Activated T-cell treated with anti-CD3 and anti-CD28 coated beads, Interleukin-2, amount 50 U/mL, for 24 hours (primary cell): ENCODE measurements at regions not wholly inside any gene's neighbourhood (a gene's known extent, or its start where the extent isn't known, plus 50 kb on each side); places are given as distances from the start of the nearest gene placed in this dataset.

Experiments
- DNase-seq: peaks from one replicate; pipeline ENCODE4 v3.0.0-alpha.2; 2020
- H3K27ac Mint-ChIP-seq: 2 replicates; pipeline ENCODE4 v1.8.0; 2020; ENCODE audit warnings: mild to moderate bottlenecking, mixed read lengths
- H3K27me3 Mint-ChIP-seq: 2 replicates; pipeline ENCODE4 v1.8.0; 2020; ENCODE audit warnings: mixed read lengths
- H3K36me3 Mint-ChIP-seq: 2 replicates; pipeline ENCODE4 v1.8.0; 2020; ENCODE audit warnings: low read depth, mixed read lengths
- H3K4me1 Mint-ChIP-seq: 2 replicates; pipeline ENCODE4 v1.8.0; 2020; ENCODE audit warnings: low read depth, mixed read lengths
- H3K4me3 Mint-ChIP-seq: 2 replicates; pipeline ENCODE4 v1.8.0; 2020; ENCODE audit warnings: mild to moderate bottlenecking, moderate library complexity, mixed read lengths
- H3K9me3 Mint-ChIP-seq: 2 replicates; pipeline ENCODE4 v1.8.0; 2020; ENCODE audit warnings: mixed read lengths

DNA sequence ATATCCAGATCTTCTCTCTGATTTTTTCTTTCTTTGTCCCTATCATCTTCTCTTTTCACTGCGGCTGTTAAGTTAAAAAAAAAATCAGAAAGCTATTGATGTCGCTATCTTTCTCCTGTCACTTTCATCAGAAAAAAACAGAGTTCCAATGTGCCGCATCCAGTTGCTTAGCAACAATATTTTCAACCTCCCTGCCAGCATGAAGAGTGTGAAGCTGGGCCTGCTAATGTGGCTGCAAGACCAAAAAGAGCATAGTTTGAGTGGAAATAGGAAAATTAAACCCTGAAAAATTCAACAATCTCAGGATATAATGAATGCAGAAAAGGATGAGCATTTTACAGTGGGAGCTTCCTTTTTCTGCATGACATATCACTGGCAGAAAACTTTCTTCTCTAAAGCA, 1025.4 kb upstream of the LRFN5 start:
- H3K27ac Mint-ChIP-seq = no peak overlapping the region
- H3K36me3 Mint-ChIP-seq = no peaks in the 10 kb centered on the region
- no peaks in the 10 kb centered on the region for H3K27me3 Mint-ChIP-seq
- H3K4me3 Mint-ChIP-seq = no peak overlapping the region
- no peaks in the 10 kb centered on the region for H3K4me1 Mint-ChIP-seq
- DNase-seq = no peak
- H3K9me3 Mint-ChIP-seq = no peaks in the 10 kb centered on the region

DNA sequence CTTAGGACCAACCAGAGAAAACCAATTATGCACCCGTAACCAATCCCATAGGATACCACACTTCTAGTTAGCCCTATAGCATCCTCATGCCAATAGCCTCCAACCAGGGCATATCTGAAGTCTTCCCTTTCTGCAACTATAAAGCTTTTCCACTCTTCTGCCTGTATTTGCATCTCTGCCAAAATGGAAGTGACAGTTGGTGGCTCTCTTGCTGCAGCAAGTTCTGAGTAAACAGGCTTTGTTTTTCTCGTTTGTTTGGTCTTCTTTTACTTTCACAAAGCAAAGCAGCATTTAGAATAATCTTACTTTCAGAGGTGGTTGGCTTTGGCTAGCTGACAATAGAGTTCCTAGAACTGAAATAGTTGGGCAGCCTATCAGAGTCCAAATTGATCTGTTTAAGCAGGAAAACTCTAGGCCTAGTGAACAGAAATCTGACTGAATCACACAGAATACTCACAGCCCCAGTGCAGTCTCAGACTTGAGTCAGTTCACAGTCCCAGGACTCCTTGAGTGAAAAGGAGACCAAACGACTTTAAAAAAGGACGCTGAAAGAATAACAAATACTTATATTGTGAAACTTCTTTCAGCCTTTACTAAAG, 1029.7 kb upstream of the LRFN5 start:
- Mint-ChIP-seq H3K36me3 (no peaks in the 10 kb centered on the region), H3K27ac (no peak overlapping the region), H3K9me3 (no peaks in the 10 kb centered on the region), H3K4me3 (no peak overlapping the region), H3K4me1 (no peaks in the 10 kb centered on the region), H3K27me3 (no peaks in the 10 kb centered on the region)
- DNase-seq = no peak

DNA sequence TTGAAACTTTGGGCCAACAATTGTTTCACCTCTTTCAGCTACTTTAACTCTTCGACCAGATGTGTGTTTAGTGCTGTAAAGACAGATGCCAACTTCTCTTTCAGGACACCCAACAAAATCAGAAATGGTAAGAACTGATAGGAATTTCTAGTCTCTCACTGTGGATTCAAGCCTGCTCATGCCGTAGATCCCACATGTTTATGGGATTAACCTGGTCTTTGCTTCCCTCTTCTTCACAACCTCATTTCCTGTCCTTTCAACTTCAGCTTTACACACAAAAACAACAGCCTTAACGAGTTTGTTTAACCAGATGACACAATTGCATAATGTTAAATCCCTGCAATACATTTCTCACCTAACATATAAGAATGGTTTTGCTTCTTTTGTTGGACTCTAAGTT, 1031.9 kb upstream of the LRFN5 start:
- no peaks in the 10 kb centered on the region for H3K27me3 Mint-ChIP-seq
- H3K9me3 Mint-ChIP-seq = no peaks in the 10 kb centered on the region
- no peak overlapping the region for H3K27ac Mint-ChIP-seq
- DNase-seq = no peak
- no peaks in the 10 kb centered on the region for H3K4me1 Mint-ChIP-seq
- H3K36me3 Mint-ChIP-seq = no peaks in the 10 kb centered on the region
- H3K4me3 Mint-ChIP-seq = no peak overlapping the region

DNA sequence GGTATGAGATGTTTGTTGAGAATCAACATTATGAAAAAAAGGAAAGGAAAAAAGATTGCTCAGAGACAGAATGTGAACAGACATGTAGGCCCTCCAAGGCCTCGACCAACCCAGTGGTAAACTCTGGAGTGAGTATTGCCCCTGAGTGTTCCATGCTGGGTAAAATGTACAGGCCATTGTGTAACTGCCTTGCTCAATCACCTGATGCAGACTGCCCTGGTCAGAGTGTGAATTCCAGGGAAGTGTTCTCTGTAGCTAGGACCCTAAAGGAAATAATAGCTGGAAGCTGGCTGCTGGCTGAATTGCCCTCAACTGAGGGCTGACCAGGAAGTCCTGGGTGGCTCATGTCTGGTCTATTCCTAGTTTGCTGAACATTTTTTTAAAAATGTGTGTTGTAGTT, 1081.4 kb upstream of the LRFN5 start:
- no peak overlapping the region for H3K27ac Mint-ChIP-seq
- no peak for DNase-seq
- no peaks in the 10 kb centered on the region for H3K27me3 Mint-ChIP-seq
- H3K4me1 Mint-ChIP-seq = no peaks in the 10 kb centered on the region
- H3K9me3 Mint-ChIP-seq = peaks cover 3% of the 10 kb centered on the region
- H3K4me3 Mint-ChIP-seq = no peak overlapping the region
- H3K36me3 Mint-ChIP-seq = no peaks in the 10 kb centered on the region

DNA sequence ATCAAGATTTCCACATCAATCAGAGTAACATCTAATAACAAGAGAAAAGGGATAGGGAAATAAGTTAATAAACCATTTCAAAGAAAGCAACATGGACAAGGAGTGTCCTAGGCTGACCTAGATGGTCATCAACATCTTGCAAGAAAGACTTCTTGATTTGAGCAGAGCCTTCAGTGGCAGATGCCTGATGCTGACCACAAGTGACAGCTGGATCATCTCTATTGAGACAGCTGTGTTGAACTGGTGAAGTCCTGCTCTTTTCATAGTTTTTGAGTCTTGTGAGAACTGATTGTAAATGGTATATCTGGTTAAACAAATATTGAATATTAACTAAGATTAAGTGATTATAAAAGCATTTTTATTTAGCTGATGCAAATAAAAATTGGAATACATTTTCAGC, 1083.6 kb upstream of the LRFN5 start:
- H3K27me3 Mint-ChIP-seq = no peaks in the 10 kb centered on the region
- no peaks in the 10 kb centered on the region for H3K36me3 Mint-ChIP-seq
- no peak overlapping the region for H3K27ac Mint-ChIP-seq
- H3K4me1 Mint-ChIP-seq = no peaks in the 10 kb centered on the region
- no peak overlapping the region for H3K4me3 Mint-ChIP-seq
- DNase-seq = no peak
- peaks cover 4% of the 10 kb centered on the region for H3K9me3 Mint-ChIP-seq

DNA sequence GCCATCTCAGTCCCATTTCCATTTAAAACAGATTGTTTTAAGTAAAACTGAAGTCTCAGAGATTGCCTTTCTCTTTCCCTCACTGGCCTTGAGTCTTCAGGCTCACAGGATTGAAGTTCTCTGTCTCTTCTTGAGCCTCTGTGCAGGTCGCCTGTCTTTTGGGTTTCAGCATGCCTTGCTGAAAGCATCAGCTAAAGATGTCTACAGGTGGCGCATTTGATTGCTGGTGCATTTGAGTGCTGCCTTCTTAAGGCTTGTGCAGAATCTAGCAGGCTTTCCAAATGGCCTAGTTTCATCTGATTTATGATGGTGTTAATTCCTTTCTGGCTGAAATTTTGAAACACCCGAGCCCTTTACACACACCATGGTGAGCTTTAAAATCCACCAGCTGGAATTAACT, 1062.2 kb upstream of the FBXO33 start:
- Mint-ChIP-seq H3K4me3 (no peak overlapping the region), H3K27me3 (no peaks in the 10 kb centered on the region), H3K9me3 (no peaks in the 10 kb centered on the region), H3K27ac (no peak overlapping the region), H3K36me3 (no peaks in the 10 kb centered on the region), H3K4me1 (no peaks in the 10 kb centered on the region)
- no peak for DNase-seq

DNA sequence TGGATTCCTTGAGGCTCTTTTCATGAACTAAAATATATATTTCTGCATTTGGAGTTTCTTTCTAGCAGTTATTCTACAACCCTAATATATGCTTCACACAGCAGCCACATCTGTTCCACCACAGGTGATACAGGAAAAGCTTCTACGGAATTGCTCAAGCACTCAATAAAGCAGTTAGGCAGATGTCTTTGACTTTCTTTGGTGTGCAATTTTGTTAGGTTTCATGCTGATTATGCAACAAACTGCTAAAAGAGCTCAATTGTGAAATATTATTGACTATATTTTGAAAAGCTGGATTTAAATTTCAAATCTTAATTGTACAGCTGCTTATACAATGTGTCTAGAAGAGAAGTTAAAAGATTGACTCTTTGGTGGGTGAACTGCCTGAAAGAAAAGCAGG, 1055.6 kb upstream of the FBXO33 start:
- no peak overlapping the region for H3K4me3 Mint-ChIP-seq
- no peak for DNase-seq
- H3K27ac Mint-ChIP-seq = no peak overlapping the region
- no peaks in the 10 kb centered on the region for H3K36me3 Mint-ChIP-seq
- H3K4me1 Mint-ChIP-seq = no peaks in the 10 kb centered on the region
- no peaks in the 10 kb centered on the region for H3K27me3 Mint-ChIP-seq
- H3K9me3 Mint-ChIP-seq = no peaks in the 10 kb centered on the region

DNA sequence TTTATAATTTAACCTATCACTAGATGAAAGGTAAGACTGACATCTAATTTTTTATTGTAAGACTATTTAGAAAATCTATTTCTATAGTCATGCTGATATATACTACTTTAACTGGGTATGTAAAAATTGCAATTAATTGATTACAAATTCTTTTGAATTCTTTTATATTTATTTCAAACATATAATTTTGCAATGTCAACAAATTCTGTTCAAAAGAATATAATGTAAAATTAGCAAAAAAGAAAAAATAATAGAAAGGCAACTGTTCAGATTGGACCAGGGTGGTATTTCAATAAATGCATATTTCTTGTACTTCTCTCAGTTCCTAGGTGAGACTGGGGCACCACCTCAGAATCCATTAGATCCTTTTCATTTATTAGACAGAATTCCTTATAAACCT, 1053.5 kb upstream of the FBXO33 start:
- Mint-ChIP-seq H3K9me3 (no peaks in the 10 kb centered on the region), H3K4me1 (no peaks in the 10 kb centered on the region), H3K36me3 (no peaks in the 10 kb centered on the region), H3K27ac (no peak overlapping the region), H3K27me3 (no peaks in the 10 kb centered on the region), H3K4me3 (no peak overlapping the region)
- no peak for DNase-seq

DNA sequence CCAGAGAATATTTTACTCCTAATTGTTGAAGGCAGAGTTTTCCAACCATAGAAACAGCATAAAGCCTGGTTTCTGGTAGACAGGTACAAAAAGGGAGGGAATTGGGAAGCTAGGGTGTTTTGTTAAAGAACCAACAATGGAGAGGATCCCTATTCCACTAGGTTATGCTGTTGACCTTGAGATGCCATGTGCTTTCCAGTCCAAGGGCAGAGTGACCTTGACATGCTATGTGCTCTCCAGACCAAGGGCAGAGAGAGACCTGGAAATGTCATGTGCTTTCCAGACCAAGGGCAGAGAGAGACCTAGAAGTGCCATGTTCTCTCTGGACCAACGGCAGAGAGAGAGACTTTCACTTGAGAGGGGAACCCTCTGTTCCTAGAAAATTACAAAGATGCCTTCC, 1043.8 kb upstream of the FBXO33 start:
- H3K9me3 Mint-ChIP-seq = peaks cover 30% of the 10 kb centered on the region
- H3K27ac Mint-ChIP-seq = no peak overlapping the region
- no peaks in the 10 kb centered on the region for H3K36me3 Mint-ChIP-seq
- H3K4me1 Mint-ChIP-seq = no peaks in the 10 kb centered on the region
- no peaks in the 10 kb centered on the region for H3K27me3 Mint-ChIP-seq
- H3K4me3 Mint-ChIP-seq = no peak overlapping the region
- DNase-seq = no peak

DNA sequence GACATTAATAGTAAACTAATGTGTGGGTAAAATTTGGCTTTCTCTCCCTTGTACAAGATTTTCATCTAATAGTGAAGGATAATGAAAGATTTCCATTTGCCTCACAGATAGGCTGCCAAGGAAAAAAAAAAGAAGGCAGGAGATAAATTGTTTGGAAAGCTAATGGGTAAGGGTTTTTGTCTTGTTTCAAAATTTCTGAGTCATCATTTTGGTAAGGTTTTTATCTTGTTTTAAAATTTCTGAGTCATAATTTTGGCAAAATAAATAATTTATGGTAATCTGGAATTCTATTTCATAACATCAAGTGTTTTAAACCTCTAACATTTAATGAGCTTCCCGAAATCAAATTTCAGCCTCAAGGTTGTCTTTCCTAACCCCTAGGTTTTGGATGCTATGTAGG, 1035.7 kb upstream of the FBXO33 start:
- no peak for DNase-seq
- Mint-ChIP-seq H3K9me3 (peaks cover 24% of the 10 kb centered on the region), H3K27me3 (no peaks in the 10 kb centered on the region)

DNA sequence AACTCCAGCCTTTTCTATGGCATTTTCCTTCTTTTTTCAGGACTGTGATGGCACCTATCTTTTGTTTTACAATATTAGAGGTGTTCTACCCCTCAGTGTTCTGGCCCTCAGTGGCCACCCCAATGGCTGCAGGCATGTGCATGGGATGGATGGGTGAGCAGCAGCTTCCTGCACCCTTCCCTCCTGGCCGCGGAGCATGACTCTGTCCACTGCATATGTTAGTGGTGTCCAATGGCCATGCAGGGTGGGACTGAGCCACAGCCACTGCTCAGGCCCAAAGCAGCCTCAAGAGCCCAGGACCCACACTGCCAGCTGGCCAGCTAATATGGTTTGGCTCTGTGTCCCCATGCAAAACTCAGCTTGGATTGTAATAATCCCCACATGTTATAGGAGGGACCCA, 1032.3 kb upstream of the FBXO33 start:
- Mint-ChIP-seq H3K4me3 (no peak overlapping the region), H3K9me3 (peaks cover 13% of the 10 kb centered on the region), H3K27me3 (no peaks in the 10 kb centered on the region), H3K27ac (no peak overlapping the region), H3K4me1 (no peaks in the 10 kb centered on the region), H3K36me3 (no peaks in the 10 kb centered on the region)
- DNase-seq = no peak

More for the DNA sequence above, 1035.7 kb upstream of the FBXO33 start:
- no peaks in the 10 kb centered on the region for H3K4me1 Mint-ChIP-seq
- no peak overlapping the region for H3K4me3 Mint-ChIP-seq
- H3K36me3 Mint-ChIP-seq = no peaks in the 10 kb centered on the region
- H3K27ac Mint-ChIP-seq = no peak overlapping the region

DNA sequence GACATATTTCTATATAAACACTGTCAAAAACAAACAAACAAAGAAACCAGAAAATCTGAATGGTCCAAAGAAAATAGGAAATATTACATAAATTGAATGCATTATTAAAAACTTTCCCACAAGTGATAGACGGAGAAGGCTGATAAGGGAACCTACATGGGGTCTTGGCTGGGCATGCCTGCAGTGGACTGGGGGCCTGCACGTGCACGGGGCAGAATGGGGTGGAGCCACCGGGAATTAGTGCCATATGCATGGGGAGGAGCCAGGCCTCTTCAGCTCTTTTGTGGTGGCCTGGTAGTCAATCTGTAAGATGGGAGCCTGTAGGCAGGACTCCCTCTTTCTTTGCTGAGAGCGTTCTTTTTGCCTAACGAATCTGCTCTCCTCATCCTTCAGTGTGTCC, 1031.7 kb upstream of the FBXO33 start:
- H3K36me3 Mint-ChIP-seq = no peaks in the 10 kb centered on the region
- H3K27ac Mint-ChIP-seq = no peak overlapping the region
- DNase-seq = no peak
- peaks cover 13% of the 10 kb centered on the region for H3K9me3 Mint-ChIP-seq
- H3K4me1 Mint-ChIP-seq = no peaks in the 10 kb centered on the region
- H3K27me3 Mint-ChIP-seq = no peaks in the 10 kb centered on the region
- no peak overlapping the region for H3K4me3 Mint-ChIP-seq

DNA sequence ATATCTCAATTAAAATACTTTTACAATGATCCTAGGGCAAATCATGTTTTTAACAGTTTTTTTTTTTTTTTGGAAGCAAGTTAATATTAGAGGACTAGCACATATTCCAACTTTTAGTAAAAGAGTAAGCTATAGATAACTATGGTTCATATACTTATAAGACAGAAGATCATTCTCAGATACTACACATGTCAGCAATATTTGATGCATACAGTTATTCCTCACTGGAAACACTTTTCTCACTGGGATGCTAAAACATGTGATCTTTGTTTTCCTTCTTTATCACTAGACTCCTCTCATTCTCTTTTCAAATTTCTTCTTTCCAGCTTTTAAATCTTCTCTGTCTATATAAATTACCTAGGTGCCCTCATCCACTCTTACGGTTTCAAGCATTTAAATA, 1020.4 kb upstream of the FBXO33 start:
- Mint-ChIP-seq H3K27ac (no peak overlapping the region), H3K4me1 (no peaks in the 10 kb centered on the region), H3K4me3 (no peak overlapping the region), H3K27me3 (no peaks in the 10 kb centered on the region), H3K9me3 (no peaks in the 10 kb centered on the region), H3K36me3 (no peaks in the 10 kb centered on the region)
- no peak for DNase-seq

DNA sequence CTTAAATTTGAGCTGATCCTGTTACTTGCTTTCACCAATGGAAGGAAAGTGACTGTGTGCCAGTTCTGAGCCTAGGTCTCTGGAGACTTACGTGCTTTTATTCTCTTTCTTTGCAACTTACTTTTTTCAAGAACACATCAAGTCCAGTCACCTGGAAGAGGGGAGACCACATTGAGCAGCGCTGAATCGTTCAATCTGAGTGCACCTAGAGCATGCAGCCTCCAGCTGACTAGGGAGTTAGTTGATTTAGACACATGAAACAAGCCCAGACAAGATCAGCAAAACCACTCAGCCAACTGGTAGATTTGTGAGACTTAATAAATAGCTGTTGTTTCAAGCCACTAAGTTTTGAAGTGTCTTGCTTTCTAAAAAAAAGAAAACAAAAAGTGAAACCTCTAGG, 1014.8 kb upstream of the FBXO33 start:
- DNase-seq = no peak
- Mint-ChIP-seq H3K9me3 (no peaks in the 10 kb centered on the region), H3K27ac (no peak overlapping the region), H3K27me3 (no peaks in the 10 kb centered on the region), H3K36me3 (no peaks in the 10 kb centered on the region), H3K4me3 (no peak overlapping the region), H3K4me1 (no peaks in the 10 kb centered on the region)

DNA sequence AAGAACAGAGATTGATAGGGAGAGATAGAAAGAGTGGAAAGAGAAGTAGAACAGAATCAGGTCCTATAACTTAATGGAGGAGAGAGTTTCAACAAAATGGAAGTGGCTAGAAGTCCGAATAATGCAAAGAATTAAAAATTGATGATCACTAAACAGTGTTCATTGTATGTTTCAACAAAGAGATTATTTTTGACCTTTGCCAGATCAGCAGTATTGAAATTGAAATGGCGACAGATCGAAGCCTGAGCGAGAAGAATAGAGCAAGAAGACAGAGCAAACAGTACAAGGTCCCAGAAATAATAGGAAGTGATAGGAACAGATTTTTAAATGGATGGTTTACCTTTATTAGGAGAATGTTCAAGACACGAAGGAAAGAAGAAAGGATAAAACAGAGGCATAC, 1012.8 kb upstream of the FBXO33 start:
- Mint-ChIP-seq H3K4me3 (no peak overlapping the region), H3K9me3 (no peaks in the 10 kb centered on the region), H3K36me3 (no peaks in the 10 kb centered on the region), H3K27me3 (no peaks in the 10 kb centered on the region), H3K4me1 (no peaks in the 10 kb centered on the region), H3K27ac (no peak overlapping the region)
- no peak for DNase-seq

DNA sequence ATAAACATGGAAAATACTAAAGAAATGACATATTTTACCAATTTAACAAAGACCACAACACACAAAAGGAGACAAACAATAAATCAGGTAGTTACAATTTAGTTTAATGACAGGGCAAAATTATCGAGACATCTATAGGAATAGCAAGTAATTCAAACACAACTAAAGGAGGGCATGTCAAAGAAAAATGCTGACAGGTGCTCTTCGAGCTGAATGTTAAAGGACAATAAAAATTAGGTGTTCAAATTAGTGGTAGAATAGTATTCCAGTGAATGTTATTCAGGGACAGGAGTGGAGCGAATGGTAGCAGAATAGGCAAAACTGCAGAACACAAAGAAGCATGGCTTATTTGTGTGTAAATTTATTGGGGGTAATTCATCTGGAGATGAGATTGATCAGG, 1004.3 kb upstream of the FBXO33 start:
- H3K9me3 Mint-ChIP-seq = peaks cover 4% of the 10 kb centered on the region
- no peak for DNase-seq
- no peaks in the 10 kb centered on the region for H3K27me3 Mint-ChIP-seq
- no peaks in the 10 kb centered on the region for H3K4me1 Mint-ChIP-seq
- H3K36me3 Mint-ChIP-seq = no peaks in the 10 kb centered on the region
- no peak overlapping the region for H3K4me3 Mint-ChIP-seq
- H3K27ac Mint-ChIP-seq = no peak overlapping the region
